ENCODE measurements at regions not wholly inside any gene's neighbourhood (a gene's known extent, or its start where the extent isn't known, plus 50 kb on each side); places are given as distances from the start of the nearest gene placed in this dataset.

- DNase-seq = no peak
Measured at GRCh38 chr7:114859477-114859876, 62.4 kb upstream of the MDFIC start.

- no peak for DNase-seq
Measured at GRCh38 chr7:114860206-114860605, 61.7 kb upstream of the MDFIC start.

- no peak for DNase-seq
Measured at GRCh38 chr7:114862406-114862805, 59.5 kb upstream of the MDFIC start.

- DNase-seq = no peak
Measured at GRCh38 chr7:114864278-114864677, 57.6 kb upstream of the MDFIC start.

- DNase-seq = peak; percentile 20
Measured at GRCh38 chr7:114865564-114865963, 56.3 kb upstream of the MDFIC start.

Data from NCI-H2171 treated with DMSO at 0.1 percent for 48 hours (cell line).